Neural progenitor cell (in vitro differentiated cells): ENCODE measurements at regions not wholly inside any gene's neighbourhood (a gene's known extent, or its start where the extent isn't known, plus 50 kb on each side); places are given as distances from the start of the nearest gene placed in this dataset.

Experiments
- DNase-seq: peaks from one replicate; pipeline ENCODE4 v3.0.0-alpha.2; 2016; ENCODE audit warnings: low spot score
- H2AFZ ChIP-seq: fragments of 200-600 bp; sonication (generic); replicated peaks from 2 replicates; pipeline ENCODE4 v1.6.1; 2016; ENCODE audit warnings: antibody characterized with exemption
- H3F3A ChIP-seq: fragments of 200-600 bp; sonication (generic); 2 replicates; pipeline ENCODE4 v1.6.1; 2016; ENCODE audit warnings: antibody characterized with exemption, low read depth
- H3K27ac ChIP-seq: fragments of 200-600 bp; sonication (generic); 2 replicates; pipeline ENCODE4 v1.5.1; 2016; ENCODE audit warnings: mild to moderate bottlenecking
- H3K27me3 ChIP-seq: fragments of 200-600 bp; sonication (generic); 2 replicates; pipeline ENCODE4 v1.6.1; 2016; ENCODE audit warnings: mild to moderate bottlenecking, moderate library complexity
- H3K36me3 ChIP-seq: fragments of 200-600 bp; sonication (generic); 2 replicates; pipeline ENCODE4 v1.5.1; 2016
- H3K4me1 ChIP-seq: fragments of 200-600 bp; sonication (generic); 2 replicates; pipeline ENCODE4 v1.6.1; 2016; ENCODE audit warnings: mixed run types
- H3K4me2 ChIP-seq: fragments of 200-600 bp; sonication (generic); 2 replicates; pipeline ENCODE4 v1.6.1; 2016
- H3K4me3 ChIP-seq: fragments of 200-600 bp; sonication (generic); 2 replicates; pipeline ENCODE4 v1.5.1; 2016
- H3K79me2 ChIP-seq: fragments of 200-600 bp; sonication (generic); 2 replicates; pipeline ENCODE4 v1.6.1; 2016; ENCODE audit warnings: low read depth
- H3K9ac ChIP-seq: fragments of 200-600 bp; sonication (generic); 2 replicates; pipeline ENCODE4 v1.6.1; 2016
- H3K9me3 ChIP-seq: fragments of 200-600 bp; sonication (generic); 2 replicates; pipeline ENCODE4 v1.5.1; 2016; ENCODE audit warnings: low read depth
- H4K20me1 ChIP-seq: fragments of 200-600 bp; sonication (generic); 2 replicates; pipeline ENCODE4 v1.6.1; 2016; ENCODE audit warnings: low read depth
- H3K27ac Mint-ChIP-seq: 3 replicates; pipeline ENCODE4 v1.8.0; 2021; ENCODE audit warnings: mixed read lengths
- H3K27me3 Mint-ChIP-seq: 2 replicates; pipeline ENCODE4 v1.8.0; 2022; ENCODE audit warnings: low read depth, mild to moderate bottlenecking, inconsistent platforms, moderate library complexity, mixed read lengths; ENCODE audit not compliant: insufficient read depth
- H3K36me3 Mint-ChIP-seq: 3 replicates; pipeline ENCODE4 v1.8.0; 2021; ENCODE audit warnings: mixed read lengths
- H3K4me1 Mint-ChIP-seq: 3 replicates; pipeline ENCODE4 v1.8.0; 2021; ENCODE audit warnings: mixed read lengths
- H3K4me3 Mint-ChIP-seq: 3 replicates; pipeline ENCODE4 v1.8.0; 2021; ENCODE audit warnings: mild to moderate bottlenecking, moderate library complexity, mixed read lengths
- H3K9me3 Mint-ChIP-seq: 3 replicates; pipeline ENCODE4 v1.8.0; 2020; ENCODE audit warnings: mixed read lengths
- EZH2 ChIP-seq: fragments of 200-600 bp; sonication (generic); IDR thresholded peaks from 2 replicates; pipeline ENCODE4 v1.6.1; 2017; ENCODE audit warnings: antibody characterized with exemption, mild to moderate bottlenecking, moderate library complexity
- EZH2phosphoT487 ChIP-seq: fragments of 200-600 bp; sonication (generic); IDR thresholded peaks from 2 replicates; pipeline ENCODE4 v1.6.1; 2017; ENCODE audit warnings: antibody characterized with exemption
- TF ChIP-seq, protein P1 (sequence below): fragments of 200-600 bp; sonication (generic); IDR thresholded peaks from 2 replicates; pipeline ENCODE4 v1.5.1; 2017; ENCODE audit warnings: antibody characterized with exemption, mild to moderate bottlenecking

DNA sequence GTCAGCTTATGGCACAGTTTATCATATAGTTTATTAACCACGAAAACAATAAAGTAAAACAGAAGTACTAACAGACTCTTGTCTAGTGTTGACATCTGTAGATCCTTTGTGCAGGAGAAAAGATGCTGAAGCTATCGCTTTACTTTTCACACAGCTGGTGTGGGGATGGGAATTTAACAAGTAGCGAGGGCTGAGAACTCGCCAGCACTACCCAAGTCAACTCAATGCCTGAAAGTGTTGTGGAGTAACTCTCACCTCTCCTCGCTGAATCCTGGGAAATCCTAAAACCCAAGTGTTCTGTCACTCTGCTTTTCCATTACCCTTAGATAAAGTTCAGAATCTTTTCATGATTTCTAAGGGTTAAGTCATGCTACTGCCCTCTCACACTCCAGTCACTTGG lies 264.2 kb downstream of the BMP4 start:
- no peak overlapping the region for H3K4me3 Mint-ChIP-seq
- Histone ChIP-seq H3K79me2 (no peaks in the 10 kb centered on the region), H4K20me1 (no peaks in the 10 kb centered on the region), H3K4me2 (no peak overlapping the region), H3F3A (no peaks in the 10 kb centered on the region), H2AFZ (no peak overlapping the region), H3K27ac (no peak overlapping the region), H3K27me3 (no peaks in the 10 kb centered on the region), H3K4me3 (no peak overlapping the region), H3K9me3 (no peaks in the 10 kb centered on the region), H3K36me3 (no peaks in the 10 kb centered on the region), H3K4me1 (no peaks in the 10 kb centered on the region), H3K9ac (no peak overlapping the region)
- H3K36me3 Mint-ChIP-seq: no peaks in the 10 kb centered on the region
- peaks cover 3% of the 10 kb centered on the region for H3K4me1 Mint-ChIP-seq
- H3K27me3 Mint-ChIP-seq: no peaks in the 10 kb centered on the region
- no peak overlapping the region for H3K27ac Mint-ChIP-seq
- no peaks in the 10 kb centered on the region for H3K9me3 Mint-ChIP-seq
- no peak for TF ChIP-seq EZH2
- no peak for DNase-seq

DNA sequence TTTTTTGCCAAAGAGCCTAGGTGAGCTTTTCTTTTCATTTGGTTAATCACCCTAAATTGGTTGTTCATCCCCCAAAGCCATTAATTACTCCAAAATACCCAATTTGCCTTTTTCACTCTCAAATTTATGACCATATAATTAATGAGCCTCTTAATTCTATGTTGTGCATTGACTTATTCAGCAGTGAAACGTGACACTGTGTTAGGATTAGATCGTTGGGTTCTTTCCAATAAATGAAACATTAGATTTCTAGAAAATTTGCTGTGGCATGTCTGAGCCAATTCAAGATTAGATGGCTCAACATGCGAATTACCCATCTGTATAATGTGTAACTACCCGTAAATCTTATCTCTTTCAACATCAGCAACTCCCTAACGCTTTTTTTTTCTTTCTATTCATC lies 273.4 kb downstream of the BMP4 start:
- TF ChIP-seq EZH2 (no peak), EZH2phosphoT487 (no peak)
- TF ChIP-seq, protein P1, sequence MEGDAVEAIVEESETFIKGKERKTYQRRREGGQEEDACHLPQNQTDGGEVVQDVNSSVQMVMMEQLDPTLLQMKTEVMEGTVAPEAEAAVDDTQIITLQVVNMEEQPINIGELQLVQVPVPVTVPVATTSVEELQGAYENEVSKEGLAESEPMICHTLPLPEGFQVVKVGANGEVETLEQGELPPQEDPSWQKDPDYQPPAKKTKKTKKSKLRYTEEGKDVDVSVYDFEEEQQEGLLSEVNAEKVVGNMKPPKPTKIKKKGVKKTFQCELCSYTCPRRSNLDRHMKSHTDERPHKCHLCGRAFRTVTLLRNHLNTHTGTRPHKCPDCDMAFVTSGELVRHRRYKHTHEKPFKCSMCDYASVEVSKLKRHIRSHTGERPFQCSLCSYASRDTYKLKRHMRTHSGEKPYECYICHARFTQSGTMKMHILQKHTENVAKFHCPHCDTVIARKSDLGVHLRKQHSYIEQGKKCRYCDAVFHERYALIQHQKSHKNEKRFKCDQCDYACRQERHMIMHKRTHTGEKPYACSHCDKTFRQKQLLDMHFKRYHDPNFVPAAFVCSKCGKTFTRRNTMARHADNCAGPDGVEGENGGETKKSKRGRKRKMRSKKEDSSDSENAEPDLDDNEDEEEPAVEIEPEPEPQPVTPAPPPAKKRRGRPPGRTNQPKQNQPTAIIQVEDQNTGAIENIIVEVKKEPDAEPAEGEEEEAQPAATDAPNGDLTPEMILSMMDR: no peak
- Histone ChIP-seq H3K36me3 (no peaks in the 10 kb centered on the region), H4K20me1 (no peaks in the 10 kb centered on the region), H3K27ac (no peak overlapping the region), H3K9ac (no peak overlapping the region), H3K4me1 (no peaks in the 10 kb centered on the region), H3F3A (no peaks in the 10 kb centered on the region), H2AFZ (no peak overlapping the region), H3K4me3 (no peak overlapping the region), H3K4me2 (no peak overlapping the region), H3K79me2 (no peaks in the 10 kb centered on the region), H3K27me3 (no peaks in the 10 kb centered on the region), H3K9me3 (no peaks in the 10 kb centered on the region)
- no peaks in the 10 kb centered on the region for H3K27me3 Mint-ChIP-seq
- no peaks in the 10 kb centered on the region for H3K9me3 Mint-ChIP-seq
- H3K36me3 Mint-ChIP-seq: no peaks in the 10 kb centered on the region
- no peak overlapping the region for H3K27ac Mint-ChIP-seq
- no peak overlapping the region for H3K4me3 Mint-ChIP-seq
- no peaks in the 10 kb centered on the region for H3K4me1 Mint-ChIP-seq
- DNase-seq: no peak

DNA sequence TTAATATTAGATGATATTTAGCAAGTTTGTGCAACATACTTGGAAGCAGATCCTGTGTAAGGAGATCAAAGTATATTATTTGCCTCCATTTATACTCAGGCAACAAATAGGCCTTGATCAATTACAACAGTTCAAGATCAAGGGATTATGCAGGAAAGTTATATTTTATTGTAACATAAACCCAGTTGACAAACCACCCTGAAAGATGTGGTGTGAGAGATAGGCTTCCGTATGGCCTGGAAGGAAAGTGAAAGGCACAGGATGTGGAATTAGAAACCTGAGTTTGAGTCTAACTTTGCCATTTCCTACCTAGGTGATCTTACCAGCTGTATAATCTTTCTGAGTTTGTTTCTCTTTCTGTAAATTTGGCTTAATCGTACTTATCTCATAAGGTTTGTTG lies 284.1 kb downstream of the BMP4 start:
- Mint-ChIP-seq H3K36me3 (no peaks in the 10 kb centered on the region), H3K4me3 (no peak overlapping the region)
- TF ChIP-seq EZH2: no peak

DNA sequence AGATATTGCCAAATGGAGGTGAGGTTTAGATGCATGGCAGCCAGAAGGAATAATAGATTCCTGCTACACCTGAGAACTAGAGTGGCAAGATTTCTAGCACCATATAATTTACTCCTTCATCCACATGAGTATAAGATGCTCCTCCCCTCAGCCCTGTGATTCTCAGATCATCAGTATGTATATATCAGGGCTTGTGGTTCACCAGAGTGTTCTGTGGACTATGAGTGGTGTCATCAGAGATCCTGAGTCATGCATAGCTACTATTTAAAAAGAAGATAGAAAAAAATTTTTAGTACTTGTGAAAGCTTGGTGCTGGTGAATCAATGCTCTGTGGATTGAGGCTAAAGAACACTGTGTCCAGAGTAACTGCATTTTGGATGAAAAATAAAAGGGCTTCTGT lies 285.9 kb downstream of the BMP4 start:
- Histone ChIP-seq H3K4me2 (no peak overlapping the region), H3K4me3 (no peak overlapping the region), H3K79me2 (no peaks in the 10 kb centered on the region), H3K27me3 (no peaks in the 10 kb centered on the region), H3K9me3 (no peaks in the 10 kb centered on the region), H3K36me3 (no peaks in the 10 kb centered on the region), H3K27ac (no peak overlapping the region), H4K20me1 (no peaks in the 10 kb centered on the region), H3F3A (no peaks in the 10 kb centered on the region), H3K4me1 (no peaks in the 10 kb centered on the region), H3K9ac (no peak overlapping the region), H2AFZ (no peak overlapping the region)
- no peaks in the 10 kb centered on the region for H3K27me3 Mint-ChIP-seq
- no peaks in the 10 kb centered on the region for H3K9me3 Mint-ChIP-seq
- H3K4me1 Mint-ChIP-seq: no peaks in the 10 kb centered on the region
- H3K27ac Mint-ChIP-seq: no peak overlapping the region
- DNase-seq: no peak
- TF ChIP-seq EZH2 (no peak), EZH2phosphoT487 (no peak)
- TF ChIP-seq, protein P1: no peak
- H3K4me3 Mint-ChIP-seq: no peak overlapping the region
- H3K36me3 Mint-ChIP-seq: no peaks in the 10 kb centered on the region

More for the DNA sequence above, 284.1 kb downstream of the BMP4 start:
- Histone ChIP-seq H3K4me3 (no peak overlapping the region), H3K36me3 (no peaks in the 10 kb centered on the region), H3K4me1 (no peaks in the 10 kb centered on the region), H3K9ac (no peak overlapping the region), H3K79me2 (no peaks in the 10 kb centered on the region), H3F3A (no peaks in the 10 kb centered on the region), H2AFZ (no peak overlapping the region), H3K27ac (no peak overlapping the region), H3K4me2 (no peak overlapping the region), H3K9me3 (no peaks in the 10 kb centered on the region), H3K27me3 (no peaks in the 10 kb centered on the region), H4K20me1 (no peaks in the 10 kb centered on the region)
- peaks cover 3% of the 10 kb centered on the region for H3K9me3 Mint-ChIP-seq
- no peak overlapping the region for H3K27ac Mint-ChIP-seq
- H3K27me3 Mint-ChIP-seq: no peaks in the 10 kb centered on the region
- DNase-seq: no peak
- no peaks in the 10 kb centered on the region for H3K4me1 Mint-ChIP-seq
